SK-N-SH (cell line): ENCODE measurements at regions not wholly inside any gene's neighbourhood (a gene's known extent, or its start where the extent isn't known, plus 50 kb on each side); places are given as distances from the start of the nearest gene placed in this dataset.

ENCODE experiments used
- CTCF ChIP-seq: fragments of 200-600 bp; sonication (generic); IDR thresholded peaks from 2 replicates; pipeline ENCODE4 v1.6.1; 2017; ENCODE audit warnings: antibody characterized with exemption, mild to moderate bottlenecking, moderate library complexity
- EP300 ChIP-seq, 2 experiments: IDR thresholded peaks; 2 replicates each; pipeline versions ENCODE4 v1.4.0 to v1.6.1; 2012; ENCODE audit warnings: borderline replicate concordance in 1 of 2, low read depth in 1 of 2, low read length in 1 of 2
- FOXM1 ChIP-seq: IDR thresholded peaks from 2 replicates; pipeline ENCODE4 v1.4.0; 2012; ENCODE audit warnings: low read depth, mild to moderate bottlenecking
- RFX5 ChIP-seq: IDR thresholded peaks from 2 replicates; pipeline ENCODE4 v1.6.1; 2012; ENCODE audit warnings: mild to moderate bottlenecking, improper control_type of control experiment, low read length

GRCh38 chr18:25815659-25816058 lies 274.8 kb downstream of the SS18 start:
- TF ChIP-seq CTCF, result no peak
- TF ChIP-seq FOXM1, result no peak
- no peak for TF ChIP-seq EP300 (IDR thresholded peaks at IDR 0.05; ENCODE audit: borderline replicate concordance in 1 of 2, low read depth in 1 of 2, low read length in 1 of 2)
- TF ChIP-seq RFX5, result no peak
